AG09309 (cell line): ENCODE measurements at regions not wholly inside any gene's neighbourhood (a gene's known extent, or its start where the extent isn't known, plus 50 kb on each side); places are given as distances from the start of the nearest gene placed in this dataset.

Experiments used
- DNase-seq: peaks from one replicate; pipeline ENCODE4 v3.0.0-alpha.2; 2010; ENCODE audit warnings: low read depth
- H3K4me3 ChIP-seq: 2 replicates; pipeline ENCODE4 v1.5.1; 2011; ENCODE audit warnings: mild to moderate bottlenecking, low read depth, low read length, moderate library complexity; ENCODE audit not compliant: control insufficient read depth
- TF ChIP-seq, protein P1 (sequence below): IDR thresholded peaks from 2 replicates; pipeline ENCODE4 v1.5.1; 2011; ENCODE audit warnings: mild to moderate bottlenecking, low read depth, low read length, inconsistent platforms; ENCODE audit not compliant: insufficient read depth, control insufficient read depth; ENCODE audit errors: missing control alignments

DNA sequence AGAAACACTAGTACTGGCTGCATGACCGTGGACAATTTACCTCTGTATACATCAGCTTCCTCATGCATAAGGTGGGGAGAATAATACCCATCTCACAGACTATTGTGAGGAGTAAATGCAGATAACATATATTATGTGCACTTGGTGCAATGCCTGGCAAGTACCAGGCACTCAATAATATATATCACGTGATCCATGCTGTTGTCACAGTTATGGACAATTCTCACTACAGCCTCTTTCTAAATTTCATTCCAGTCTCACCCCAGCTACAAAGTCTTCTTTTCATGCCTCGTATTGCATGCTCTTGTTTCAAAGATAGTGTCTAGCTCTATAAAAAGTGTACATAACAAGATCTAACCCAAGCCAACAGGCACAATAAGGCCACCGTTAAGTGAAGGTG, 494.3 kb upstream of the ADAMTS9 start:
- no peak overlapping the region for H3K4me3 ChIP-seq
- DNase-seq: no peak
- TF ChIP-seq, protein P1, sequence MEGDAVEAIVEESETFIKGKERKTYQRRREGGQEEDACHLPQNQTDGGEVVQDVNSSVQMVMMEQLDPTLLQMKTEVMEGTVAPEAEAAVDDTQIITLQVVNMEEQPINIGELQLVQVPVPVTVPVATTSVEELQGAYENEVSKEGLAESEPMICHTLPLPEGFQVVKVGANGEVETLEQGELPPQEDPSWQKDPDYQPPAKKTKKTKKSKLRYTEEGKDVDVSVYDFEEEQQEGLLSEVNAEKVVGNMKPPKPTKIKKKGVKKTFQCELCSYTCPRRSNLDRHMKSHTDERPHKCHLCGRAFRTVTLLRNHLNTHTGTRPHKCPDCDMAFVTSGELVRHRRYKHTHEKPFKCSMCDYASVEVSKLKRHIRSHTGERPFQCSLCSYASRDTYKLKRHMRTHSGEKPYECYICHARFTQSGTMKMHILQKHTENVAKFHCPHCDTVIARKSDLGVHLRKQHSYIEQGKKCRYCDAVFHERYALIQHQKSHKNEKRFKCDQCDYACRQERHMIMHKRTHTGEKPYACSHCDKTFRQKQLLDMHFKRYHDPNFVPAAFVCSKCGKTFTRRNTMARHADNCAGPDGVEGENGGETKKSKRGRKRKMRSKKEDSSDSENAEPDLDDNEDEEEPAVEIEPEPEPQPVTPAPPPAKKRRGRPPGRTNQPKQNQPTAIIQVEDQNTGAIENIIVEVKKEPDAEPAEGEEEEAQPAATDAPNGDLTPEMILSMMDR: no peak

DNA sequence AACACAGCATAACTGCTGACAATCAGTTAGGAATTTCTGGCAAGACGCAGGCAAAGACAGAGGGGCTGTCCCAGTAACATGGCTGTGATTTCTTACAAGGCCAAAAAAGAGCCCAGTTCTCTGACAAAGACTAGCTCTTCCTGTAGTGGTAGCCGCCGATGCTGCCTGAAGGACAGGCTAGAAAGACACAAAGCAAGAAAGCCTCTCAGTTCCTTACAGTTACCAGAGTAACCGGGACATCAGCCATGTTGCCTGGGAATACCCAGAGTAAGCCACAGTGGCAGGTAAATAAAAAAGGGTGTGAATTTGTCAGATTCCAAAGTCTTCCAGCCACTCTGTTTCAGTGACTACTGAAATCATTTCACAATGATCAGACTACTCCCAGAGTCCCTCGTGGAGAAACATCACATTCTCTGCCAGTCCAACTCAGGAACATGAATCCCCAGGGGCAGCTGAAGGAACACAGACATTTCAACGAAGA, 493.6 kb upstream of the ADAMTS9 start:
- TF ChIP-seq, protein P1: no peak
- DNase-seq: no peak

DNA sequence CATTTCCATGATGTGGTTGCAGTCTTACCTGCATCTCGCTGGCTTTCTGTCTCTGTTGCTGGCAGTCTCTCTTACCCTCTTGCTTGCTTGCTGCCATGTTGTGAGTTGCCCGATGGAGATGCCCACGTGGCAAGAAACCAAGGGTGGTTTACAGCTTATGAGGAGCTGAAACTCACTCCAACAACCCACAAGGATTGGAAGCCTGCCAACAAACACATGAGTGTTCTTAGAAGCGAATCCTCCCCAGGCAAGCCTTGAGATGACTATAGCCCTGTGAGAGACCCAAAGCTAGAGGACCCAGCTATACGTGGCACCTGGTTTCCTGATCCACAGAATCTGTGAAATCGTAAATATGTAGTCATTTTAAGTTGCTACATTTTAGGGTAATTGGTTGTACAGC, 490.9 kb upstream of the ADAMTS9 start:
- no peak overlapping the region for H3K4me3 ChIP-seq
- TF ChIP-seq, protein P1: no peak
- DNase-seq: no peak

More for the DNA sequence above, 493.6 kb upstream of the ADAMTS9 start:
- H3K4me3 ChIP-seq: no peak overlapping the region

DNA sequence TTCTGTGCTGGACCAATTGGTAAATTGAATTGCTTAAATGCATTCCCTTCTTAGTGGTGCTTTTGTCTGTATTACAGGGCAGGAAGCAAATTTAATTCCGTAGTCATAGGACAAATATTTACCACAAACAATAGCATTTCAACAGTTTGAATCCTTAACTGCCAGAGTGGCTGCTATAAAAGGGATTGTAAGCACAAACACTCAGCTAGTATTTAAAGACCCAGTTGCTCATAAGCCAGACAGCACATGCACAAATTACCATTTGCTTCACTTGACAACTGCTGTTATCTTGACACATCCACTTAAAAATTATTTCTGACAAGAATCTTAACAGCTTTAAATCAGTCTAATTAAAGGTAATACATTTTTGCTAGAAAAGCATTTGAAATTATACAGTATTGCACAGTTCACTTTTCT, 490.2 kb upstream of the ADAMTS9 start:
- TF ChIP-seq, protein P1: no peak
- DNase-seq: peak; percentile 10
- no peak overlapping the region for H3K4me3 ChIP-seq

DNA sequence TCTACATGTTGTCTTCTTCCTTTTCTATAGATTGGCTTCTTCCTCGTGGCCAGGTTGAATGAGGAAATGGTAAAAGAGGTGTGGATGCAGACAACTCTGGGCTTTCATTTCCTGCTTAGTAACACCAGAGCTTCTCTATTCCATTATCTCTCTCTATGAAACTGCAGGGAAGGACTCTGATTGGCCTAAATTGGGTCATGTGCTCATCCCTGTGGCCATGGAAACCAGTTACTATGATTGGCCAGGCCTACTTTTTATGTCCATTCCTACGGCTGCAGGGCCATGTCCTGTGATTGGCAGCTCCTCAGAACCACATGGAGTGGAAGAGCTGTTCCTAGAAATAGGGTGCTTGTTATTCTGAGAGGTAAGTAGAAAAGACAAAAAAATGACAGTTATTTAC, 486.9 kb upstream of the ADAMTS9 start:
- TF ChIP-seq, protein P1: no peak
- no peak overlapping the region for H3K4me3 ChIP-seq

DNA sequence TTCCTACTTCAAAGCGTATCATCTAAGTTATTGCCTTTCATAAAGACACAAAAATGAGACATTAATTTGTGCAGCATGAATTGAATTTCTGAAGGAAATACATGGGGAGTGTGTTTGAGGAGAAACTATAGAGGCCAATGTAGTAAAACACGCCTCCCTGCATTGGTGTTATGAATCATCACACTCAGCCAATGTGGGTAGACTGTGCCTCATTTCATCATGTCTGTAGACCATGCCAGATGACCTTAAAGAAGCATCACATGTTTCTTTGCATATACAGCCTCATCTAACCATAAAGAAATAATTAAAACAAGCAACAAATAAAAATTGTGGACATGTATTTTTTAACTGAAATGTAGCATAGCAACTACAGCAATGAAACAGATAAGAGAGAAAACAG, 486.0 kb upstream of the ADAMTS9 start:
- H3K4me3 ChIP-seq: no peak overlapping the region
- TF ChIP-seq, protein P1: no peak
- no peak for DNase-seq

More for the DNA sequence above, 486.9 kb upstream of the ADAMTS9 start:
- DNase-seq: no peak

DNA sequence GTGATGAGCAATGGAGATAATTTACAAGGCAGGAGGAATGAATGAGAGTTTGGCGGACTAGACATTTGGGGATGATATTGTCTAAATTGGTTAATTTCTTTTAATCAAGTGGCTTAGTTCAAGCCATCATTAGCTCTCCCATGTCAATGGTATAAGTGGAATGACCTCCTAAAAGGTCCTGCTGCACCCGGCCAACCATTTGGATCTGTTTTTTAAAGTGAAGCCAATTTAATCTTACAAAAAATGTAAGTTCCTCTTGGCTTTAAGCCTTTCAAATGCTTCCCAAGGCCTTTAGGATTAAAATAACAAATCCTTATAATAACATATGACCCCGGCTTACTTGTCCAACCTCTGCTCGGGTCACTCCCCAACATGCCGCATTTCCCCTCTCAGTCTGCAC, 484.4 kb upstream of the ADAMTS9 start:
- DNase-seq: no peak
- TF ChIP-seq, protein P1: no peak

More for the DNA sequence above, 484.4 kb upstream of the ADAMTS9 start:
- H3K4me3 ChIP-seq: no peak overlapping the region
